HCT116 (cell line): ENCODE measurements at regions not wholly inside any gene's neighbourhood (a gene's known extent, or its start where the extent isn't known, plus 50 kb on each side); places are given as distances from the start of the nearest gene placed in this dataset.

Source experiments
- ATAC-seq: fragments of 200-7000 bp; cut with Tn5 transposase; 2 replicates; pipeline ENCODE4 v1.9.1; 2020; ENCODE audit warnings: mild to moderate bottlenecking, moderate library complexity
- BruUV-seq: library from RNA; stranded (reverse); fragments of 400-500 nt; replicated peaks from 2 replicates; lab custom pipeline; 2021; lab: Mats Ljungman, UMichigan
- CTCF ChIA-PET: fragments of 300-600 bp; sonication (Branson Sonifier 250); formaldehyde crosslinking; loops from one replicate; lab custom pipeline; 2021; ENCODE audit warnings: antibody characterized with exemption; lab: Charles Lee
- POLR2A ChIA-PET: fragments of 300-600, 350-600 bp; sonication (Branson Sonifier 250); formaldehyde crosslinking; loops from one replicate; lab custom pipeline; 2021; ENCODE audit warnings: antibody characterized with exemption; lab: Charles Lee
- RAD21 ChIA-PET, 2 experiments: fragments of 300-600 bp; sonication (Branson Sonifier 250); formaldehyde crosslinking; loops; one replicate each; lab custom pipeline; 2023; ENCODE audit warnings: low total read pairs in 2 of 2; ENCODE audit not compliant: uncharacterized antibody in 2 of 2, unreplicated experiment in 2 of 2, low non-redundant PET in 1 of 2; lab: Charles Lee
- DNase-seq: peaks from one replicate; pipeline ENCODE4 v3.0.0-alpha.2; 2010; ENCODE audit warnings: low read depth, low spot score
- H2AFZ ChIP-seq: fragments of 200-600 bp; shearing (Covaris generic), sonication (generic); 2 replicates; pipeline ENCODE4 v1.6.1; 2017; ENCODE audit warnings: low read depth, mixed run types, mixed read lengths, antibody characterized with exemption, low read length; ENCODE audit not compliant: poor library complexity, severe bottlenecking
- H3K27ac ChIP-seq: 2 replicates; pipeline ENCODE4 v1.5.1; 2012; ENCODE audit warnings: low read depth, low read length
- H3K27me3 ChIP-seq: fragments of 200-600 bp; sonication (generic); 2 replicates; pipeline ENCODE4 v1.6.1; 2016; ENCODE audit warnings: mixed run types, low read length, mixed read lengths; ENCODE audit not compliant: insufficient read depth
- H3K36me3 ChIP-seq, 2 experiments: fragments of 200-500 bp in 1 of 2; fragments of 200-600 bp in 1 of 2; sonication (Bioruptor generic) in 1 of 2; sonication (generic) in 1 of 2; 2 replicates each; pipeline versions ENCODE4 v1.5.1 to v1.6.1; 2014 to 2016; ENCODE audit warnings: low read length in 2 of 2, inconsistent platforms in 1 of 2, mixed read lengths in 1 of 2, mixed run types in 1 of 2; ENCODE audit not compliant: insufficient read depth in 2 of 2, control insufficient read depth in 1 of 2
- H3K4me1 ChIP-seq, 2 experiments: fragments of 200-600 bp in 1 of 2; sonication (generic) in 1 of 2; 2 replicates each; pipeline versions ENCODE4 v1.5.1 to v1.6.1; 2012 to 2017; ENCODE audit warnings: low read length in 2 of 2, inconsistent platforms in 1 of 2, mild to moderate bottlenecking in 1 of 2, mixed read lengths in 1 of 2, mixed run types in 1 of 2, moderate library complexity in 1 of 2; ENCODE audit not compliant: insufficient read depth in 2 of 2, control insufficient read depth in 1 of 2
- H3K4me2 ChIP-seq: fragments of 200-600 bp; sonication (generic); 2 replicates; pipeline ENCODE4 v1.6.1; 2017; ENCODE audit warnings: mixed run types, low read length, mixed read lengths
- H3K4me3 ChIP-seq, 2 experiments: fragments of 200-600 bp in 1 of 2; sonication (generic) in 1 of 2; replicated peaks in 1 of 2; 2 replicates each; pipeline ENCODE4 v1.5.1; 2011 to 2016; ENCODE audit warnings: low read length in 2 of 2, control low read depth in 1 of 2, low read depth in 1 of 2, mild to moderate bottlenecking in 1 of 2, mixed read lengths in 1 of 2, mixed run types in 1 of 2
- H3K79me2 ChIP-seq: fragments of 200-600 bp; sonication (generic); 2 replicates; pipeline ENCODE4 v1.6.1; 2017; ENCODE audit warnings: mild to moderate bottlenecking, mixed run types, low read length, moderate library complexity, mixed read lengths; ENCODE audit not compliant: insufficient read depth
- H3K9ac ChIP-seq: fragments of 200-600 bp; sonication (generic); 2 replicates; pipeline ENCODE4 v1.6.1; 2016; ENCODE audit warnings: low read length, mixed read lengths
- H3K9me2 ChIP-seq: fragments of 200-600 bp; sonication (generic), shearing (Covaris generic); 2 replicates; pipeline ENCODE4 v1.6.1; 2017; ENCODE audit warnings: mixed run types, mild to moderate bottlenecking, moderate library complexity; ENCODE audit not compliant: insufficient read depth
- H3K9me3 ChIP-seq, 2 experiments: fragments of 200-500 bp in 1 of 2; fragments of 200-600 bp in 1 of 2; sonication (Bioruptor generic) in 1 of 2; sonication (generic) in 1 of 2; 2 replicates each; pipeline ENCODE4 v1.6.1; 2014 to 2017; ENCODE audit warnings: low read length in 2 of 2, mixed read lengths in 2 of 2, inconsistent platforms in 1 of 2, low read depth in 1 of 2, mild to moderate bottlenecking in 1 of 2, mixed run types in 1 of 2, moderate library complexity in 1 of 2; ENCODE audit not compliant: control insufficient read depth in 1 of 2, insufficient read depth in 1 of 2
- H4K20me1 ChIP-seq: fragments of 200-600 bp; sonication (generic), shearing (Covaris generic); 2 replicates; pipeline ENCODE4 v1.6.1; 2017; ENCODE audit warnings: mixed run types, mild to moderate bottlenecking, moderate library complexity; ENCODE audit not compliant: insufficient read depth
- CEBPB ChIP-seq: IDR thresholded peaks from 2 replicates; pipeline ENCODE4 v1.6.1; 2012; ENCODE audit warnings: low read depth
- EGR1 ChIP-seq: IDR thresholded peaks from 2 replicates; pipeline ENCODE4 v1.6.1; 2012; ENCODE audit warnings: low read depth
- ELF1 ChIP-seq: IDR thresholded peaks from 2 replicates; pipeline ENCODE4 v1.6.1; 2012; ENCODE audit warnings: low read depth, borderline replicate concordance
- EZH2 ChIP-seq: fragments of 200-600 bp; sonication (generic); IDR thresholded peaks from 2 replicates; pipeline ENCODE4 v1.6.1; 2017; ENCODE audit warnings: antibody characterized with exemption, mixed run types
- EZH2phosphoT487 ChIP-seq: fragments of 200-600 bp; IDR thresholded peaks from 2 replicates; pipeline ENCODE4 v1.6.1; 2018; ENCODE audit warnings: antibody characterized with exemption, borderline replicate concordance
- FOSL1 ChIP-seq: IDR thresholded peaks from 2 replicates; pipeline ENCODE4 v1.6.1; 2012; ENCODE audit warnings: low read depth
- JUND ChIP-seq: IDR thresholded peaks from 2 replicates; pipeline ENCODE4 v1.6.1; 2012
- POLR2A ChIP-seq: IDR thresholded peaks from 2 replicates; pipeline ENCODE4 v1.7.0; 2011; ENCODE audit warnings: borderline replicate concordance; ENCODE audit not compliant: insufficient read depth, insufficient read length; ENCODE audit errors: extremely low read depth
- POLR2AphosphoS5 ChIP-seq: IDR thresholded peaks from 2 replicates; pipeline ENCODE4 v1.6.1; 2011; ENCODE audit warnings: mild to moderate bottlenecking, low read depth, low read length, moderate library complexity
- RAD21 ChIP-seq: IDR thresholded peaks from 2 replicates; pipeline ENCODE4 v1.6.1; 2012; ENCODE audit warnings: low read depth, mild to moderate bottlenecking
- SIN3A ChIP-seq: IDR thresholded peaks from 2 replicates; pipeline ENCODE4 v1.6.1; 2012; ENCODE audit warnings: low read depth
- SP1 ChIP-seq: IDR thresholded peaks from 2 replicates; pipeline ENCODE4 v1.6.1; 2012; ENCODE audit warnings: low read depth
- TCF7L2 ChIP-seq: IDR thresholded peaks from 2 replicates; pipeline ENCODE4 v1.7.0; 2011; ENCODE audit warnings: borderline replicate concordance, inconsistent platforms; ENCODE audit not compliant: insufficient read depth, insufficient read length; ENCODE audit errors: extremely low read depth
- YY1 ChIP-seq: IDR thresholded peaks from 2 replicates; pipeline ENCODE4 v1.6.1; 2011; ENCODE audit warnings: low read length, low read depth, moderate library complexity, mild to moderate bottlenecking; ENCODE audit not compliant: insufficient replicate concordance; ENCODE audit errors: extremely low read depth
- intact Hi-C: fragments of 100-400 bp; cut with micrococcal nuclease; formaldehyde crosslinking; loops from 2 replicates; pipeline ENCODE4 v1.10.0; 2022
- TF ChIP-seq, protein P1 (sequence below): IDR thresholded peaks from 2 replicates; pipeline ENCODE4 v1.6.1; 2012
- TF ChIP-seq, protein P2 (sequence below): IDR thresholded peaks from 2 replicates; pipeline ENCODE4 v1.6.1; 2011; ENCODE audit warnings: mild to moderate bottlenecking, low read length, moderate library complexity; ENCODE audit not compliant: insufficient replicate concordance; ENCODE audit errors: extremely low read depth
- TF ChIP-seq, protein P3 (sequence below): IDR thresholded peaks from 2 replicates; pipeline ENCODE4 v1.6.1; 2012

DNA sequence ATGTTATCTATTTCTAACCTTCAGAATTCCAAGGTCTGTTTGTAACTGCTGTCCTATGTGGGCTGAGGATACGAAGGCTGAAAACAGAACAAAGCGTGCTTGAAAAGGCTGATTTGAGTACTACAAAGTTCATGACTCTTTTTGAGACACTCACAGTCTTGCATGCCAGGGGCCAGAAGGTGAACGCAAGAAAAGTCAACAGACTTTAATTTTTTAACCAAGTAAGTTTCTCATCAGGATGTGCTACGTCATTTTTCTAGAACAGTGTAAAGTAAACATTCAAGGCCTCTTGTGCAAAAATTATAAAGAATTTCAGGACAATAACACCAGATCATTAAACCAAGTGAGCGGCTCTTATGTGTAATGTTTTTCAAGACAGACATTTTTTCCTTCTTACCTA is 163.5 kb downstream of the COG6 start:
- no peaks in the 10 kb centered on the region for H4K20me1 ChIP-seq
- H2AFZ ChIP-seq: no peak overlapping the region
- no peaks in the 10 kb centered on the region for H3K79me2 ChIP-seq
- DNase-seq: no peak
- CTCF ChIA-PET: no interaction called here
- H3K9me3 ChIP-seq: no peaks in the 10 kb centered on the region
- RAD21 ChIA-PET: no interaction called here
- H3K27ac ChIP-seq: no peak overlapping the region
- BruUV-seq: no TSS peak
- no peak for TF ChIP-seq FOSL1
- TF ChIP-seq ELF1: no peak
- no peak for TF ChIP-seq JUND
- TF ChIP-seq, protein P1, sequence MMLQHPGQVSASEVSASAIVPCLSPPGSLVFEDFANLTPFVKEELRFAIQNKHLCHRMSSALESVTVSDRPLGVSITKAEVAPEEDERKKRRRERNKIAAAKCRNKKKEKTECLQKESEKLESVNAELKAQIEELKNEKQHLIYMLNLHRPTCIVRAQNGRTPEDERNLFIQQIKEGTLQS: no peak
- TF ChIP-seq SP1: no peak
- no peak for TF ChIP-seq POLR2AphosphoS5
- TF ChIP-seq EGR1: no peak
- no peak for TF ChIP-seq RAD21
- TF ChIP-seq POLR2A: no peak
- TF ChIP-seq, protein P2, sequence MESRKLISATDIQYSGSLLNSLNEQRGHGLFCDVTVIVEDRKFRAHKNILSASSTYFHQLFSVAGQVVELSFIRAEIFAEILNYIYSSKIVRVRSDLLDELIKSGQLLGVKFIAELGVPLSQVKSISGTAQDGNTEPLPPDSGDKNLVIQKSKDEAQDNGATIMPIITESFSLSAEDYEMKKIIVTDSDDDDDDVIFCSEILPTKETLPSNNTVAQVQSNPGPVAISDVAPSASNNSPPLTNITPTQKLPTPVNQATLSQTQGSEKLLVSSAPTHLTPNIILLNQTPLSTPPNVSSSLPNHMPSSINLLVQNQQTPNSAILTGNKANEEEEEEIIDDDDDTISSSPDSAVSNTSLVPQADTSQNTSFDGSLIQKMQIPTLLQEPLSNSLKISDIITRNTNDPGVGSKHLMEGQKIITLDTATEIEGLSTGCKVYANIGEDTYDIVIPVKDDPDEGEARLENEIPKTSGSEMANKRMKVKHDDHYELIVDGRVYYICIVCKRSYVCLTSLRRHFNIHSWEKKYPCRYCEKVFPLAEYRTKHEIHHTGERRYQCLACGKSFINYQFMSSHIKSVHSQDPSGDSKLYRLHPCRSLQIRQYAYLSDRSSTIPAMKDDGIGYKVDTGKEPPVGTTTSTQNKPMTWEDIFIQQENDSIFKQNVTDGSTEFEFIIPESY: no peak
- TF ChIP-seq, all 23 proteins: peak for 0
- Histone ChIP-seq H3K27me3 (peaks cover 4% of the 10 kb centered on the region), H3K4me2 (no peak overlapping the region), H3K9me2 (no peaks in the 10 kb centered on the region), H3K4me3 (no peak overlapping the region), H3K9ac (no peak overlapping the region), H3K4me1 (no peaks in the 10 kb centered on the region), H3K36me3 (no peaks in the 10 kb centered on the region)
- intact Hi-C loops: no loop called here
- POLR2A ChIA-PET: no interaction called here
- no peak for ATAC-seq

DNA sequence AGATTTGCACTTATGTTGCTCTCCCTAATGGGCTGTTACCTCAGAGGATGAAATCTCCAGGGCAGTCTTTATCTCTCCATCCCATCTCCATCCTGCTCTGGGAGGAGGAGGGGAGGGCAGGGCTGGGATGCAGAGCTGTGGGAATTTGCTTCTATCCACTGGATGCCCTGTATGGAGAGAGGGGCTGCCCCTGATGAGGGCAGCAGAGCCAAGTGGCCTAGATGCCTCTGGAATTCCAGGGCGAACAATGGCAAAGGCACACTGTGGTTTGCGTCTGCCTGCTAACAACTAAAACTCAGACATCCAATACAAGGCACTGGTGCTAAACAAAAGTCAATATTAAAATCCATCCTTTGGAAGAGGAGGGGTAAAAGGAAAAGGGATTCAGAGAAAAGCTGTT is 165.1 kb downstream of the COG6 start:
- Histone ChIP-seq H3K4me1 (no peaks in the 10 kb centered on the region), H3K79me2 (no peaks in the 10 kb centered on the region), H3K36me3 (no peaks in the 10 kb centered on the region), H3K27me3 (peaks cover 4% of the 10 kb centered on the region), H3K4me2 (no peak overlapping the region), H3K9me2 (no peaks in the 10 kb centered on the region), H3K9ac (no peak overlapping the region), H3K4me3 (no peak overlapping the region), H3K27ac (no peak overlapping the region), H2AFZ (no peak overlapping the region), H3K9me3 (no peaks in the 10 kb centered on the region), H4K20me1 (no peaks in the 10 kb centered on the region)
- TF ChIP-seq CEBPB (no peak), EZH2phosphoT487 (no peak), YY1 (no peak), EZH2 (no peak), TCF7L2 (no peak), SP1 (no peak), SIN3A (no peak), POLR2A (no peak), RAD21 (no peak)
- TF ChIP-seq, protein P1: no peak
- TF ChIP-seq, protein P3, sequence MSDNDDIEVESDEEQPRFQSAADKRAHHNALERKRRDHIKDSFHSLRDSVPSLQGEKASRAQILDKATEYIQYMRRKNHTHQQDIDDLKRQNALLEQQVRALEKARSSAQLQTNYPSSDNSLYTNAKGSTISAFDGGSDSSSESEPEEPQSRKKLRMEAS: no peak
- POLR2A ChIA-PET: no interaction called here
- ATAC-seq (no peak), DNase-seq (no peak)
- RAD21 ChIA-PET: no interaction called here
- intact Hi-C loops: no loop called here
- CTCF ChIA-PET: no interaction called here
- BruUV-seq: no TSS peak
